ENCODE measurements at regions not wholly inside any gene's neighbourhood (a gene's known extent, or its start where the extent isn't known, plus 50 kb on each side); places are given as distances from the start of the nearest gene placed in this dataset.

DNA sequence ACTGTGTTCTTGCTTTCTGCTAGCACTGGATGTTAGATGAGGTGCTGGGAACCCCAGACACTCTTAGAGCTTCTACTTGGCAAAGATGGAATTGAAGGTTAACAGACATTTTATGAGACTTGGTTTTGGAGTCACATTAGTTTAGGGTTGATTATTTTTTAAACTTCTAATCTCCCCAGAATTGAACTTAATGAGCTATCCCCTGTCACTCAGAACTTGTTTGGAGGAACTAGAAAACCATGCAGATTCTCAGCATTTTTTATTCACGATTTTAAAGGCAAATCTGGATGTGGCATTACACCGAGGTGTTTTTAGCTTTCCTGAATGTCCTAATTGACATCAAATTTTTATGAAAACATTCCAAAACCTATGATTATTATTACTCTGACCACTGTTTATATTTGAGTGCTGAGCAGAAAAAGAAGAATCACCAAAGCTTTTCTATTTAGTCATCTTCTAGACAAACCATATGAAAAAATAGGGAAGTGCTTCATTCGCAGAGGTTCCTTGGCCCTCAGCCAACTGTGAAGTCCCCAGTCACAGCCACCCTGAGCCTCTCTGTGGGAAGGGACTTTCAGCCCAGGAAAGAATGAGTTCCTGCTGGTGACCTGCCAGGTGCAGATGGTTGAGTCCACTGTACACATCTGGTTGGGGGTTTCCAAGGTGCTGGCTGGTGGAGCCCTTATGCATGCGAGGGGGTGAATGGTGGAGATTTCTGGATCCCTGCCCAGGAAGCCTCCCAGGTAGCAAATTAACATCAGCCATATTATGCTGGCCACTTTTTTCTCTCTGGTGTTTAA, 196.0 kb upstream of the TOPAZ1 start (continued):
- TF ChIP-seq, protein P1, sequence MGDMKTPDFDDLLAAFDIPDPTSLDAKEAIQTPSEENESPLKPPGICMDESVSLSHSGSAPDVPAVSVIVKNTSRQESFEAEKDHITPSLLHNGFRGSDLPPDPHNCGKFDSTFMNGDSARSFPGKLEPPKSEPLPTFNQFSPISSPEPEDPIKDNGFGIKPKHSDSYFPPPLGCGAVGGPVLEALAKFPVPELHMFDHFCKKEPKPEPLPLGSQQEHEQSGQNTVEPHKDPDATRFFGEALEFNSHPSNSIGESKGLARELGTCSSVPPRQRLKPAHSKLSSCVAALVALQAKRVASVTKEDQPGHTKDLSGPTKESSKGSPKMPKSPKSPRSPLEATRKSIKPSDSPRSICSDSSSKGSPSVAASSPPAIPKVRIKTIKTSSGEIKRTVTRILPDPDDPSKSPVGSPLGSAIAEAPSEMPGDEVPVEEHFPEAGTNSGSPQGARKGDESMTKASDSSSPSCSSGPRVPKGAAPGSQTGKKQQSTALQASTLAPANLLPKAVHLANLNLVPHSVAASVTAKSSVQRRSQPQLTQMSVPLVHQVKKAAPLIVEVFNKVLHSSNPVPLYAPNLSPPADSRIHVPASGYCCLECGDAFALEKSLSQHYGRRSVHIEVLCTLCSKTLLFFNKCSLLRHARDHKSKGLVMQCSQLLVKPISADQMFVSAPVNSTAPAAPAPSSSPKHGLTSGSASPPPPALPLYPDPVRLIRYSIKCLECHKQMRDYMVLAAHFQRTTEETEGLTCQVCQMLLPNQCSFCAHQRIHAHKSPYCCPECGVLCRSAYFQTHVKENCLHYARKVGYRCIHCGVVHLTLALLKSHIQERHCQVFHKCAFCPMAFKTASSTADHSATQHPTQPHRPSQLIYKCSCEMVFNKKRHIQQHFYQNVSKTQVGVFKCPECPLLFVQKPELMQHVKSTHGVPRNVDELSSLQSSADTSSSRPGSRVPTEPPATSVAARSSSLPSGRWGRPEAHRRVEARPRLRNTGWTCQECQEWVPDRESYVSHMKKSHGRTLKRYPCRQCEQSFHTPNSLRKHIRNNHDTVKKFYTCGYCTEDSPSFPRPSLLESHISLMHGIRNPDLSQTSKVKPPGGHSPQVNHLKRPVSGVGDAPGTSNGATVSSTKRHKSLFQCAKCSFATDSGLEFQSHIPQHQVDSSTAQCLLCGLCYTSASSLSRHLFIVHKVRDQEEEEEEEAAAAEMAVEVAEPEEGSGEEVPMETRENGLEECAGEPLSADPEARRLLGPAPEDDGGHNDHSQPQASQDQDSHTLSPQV (IDR thresholded peaks at IDR 0.05) = 0 out of 2 replicates have a peak, but pooled peaks have one; percentile 40
- TF ChIP-seq SREBF2 (IDR thresholded peaks at IDR 0.05; ENCODE audit: low read length) (no peak), SMAD1 (IDR thresholded peaks at IDR 0.05; ENCODE audit: low read depth, partially characterized antibody) (peak; percentile 100), PAX5 (IDR thresholded peaks at IDR 0.05; ENCODE audit: borderline replicate concordance, low read depth, low read length) (peak; percentile 87; the same call in 1 of the 2 replicates), POLR2AphosphoS5 (IDR thresholded peaks at IDR 0.05; ENCODE audit: low read length) (peak; percentile 79), JUND (IDR thresholded peaks at IDR 0.05; ENCODE audit: low read depth, low read length) (peak; percentile 85; the same call in 1 of the 2 replicates), STAT1 (conservative IDR thresholded peaks at IDR 0.05) (no peak), EZH2 (IDR thresholded peaks at IDR 0.05; ENCODE audit: borderline replicate concordance, control insufficient read depth, low read depth, low read length) (no peak), SRF (IDR thresholded peaks at IDR 0.05; ENCODE audit: low read depth in 2 of 2, low read length in 2 of 2) (no peak), BRCA1 (IDR thresholded peaks at IDR 0.05; ENCODE audit: low read depth, low read length) (no peak), RCOR1 (conservative IDR thresholded peaks at IDR 0.05; ENCODE audit: low read depth, low read length) (no peak), MEF2B (IDR thresholded peaks at IDR 0.05; ENCODE audit: partially characterized antibody, poor library complexity, severe bottlenecking) (peak; percentile 94)
- TF ChIP-seq, protein P2, sequence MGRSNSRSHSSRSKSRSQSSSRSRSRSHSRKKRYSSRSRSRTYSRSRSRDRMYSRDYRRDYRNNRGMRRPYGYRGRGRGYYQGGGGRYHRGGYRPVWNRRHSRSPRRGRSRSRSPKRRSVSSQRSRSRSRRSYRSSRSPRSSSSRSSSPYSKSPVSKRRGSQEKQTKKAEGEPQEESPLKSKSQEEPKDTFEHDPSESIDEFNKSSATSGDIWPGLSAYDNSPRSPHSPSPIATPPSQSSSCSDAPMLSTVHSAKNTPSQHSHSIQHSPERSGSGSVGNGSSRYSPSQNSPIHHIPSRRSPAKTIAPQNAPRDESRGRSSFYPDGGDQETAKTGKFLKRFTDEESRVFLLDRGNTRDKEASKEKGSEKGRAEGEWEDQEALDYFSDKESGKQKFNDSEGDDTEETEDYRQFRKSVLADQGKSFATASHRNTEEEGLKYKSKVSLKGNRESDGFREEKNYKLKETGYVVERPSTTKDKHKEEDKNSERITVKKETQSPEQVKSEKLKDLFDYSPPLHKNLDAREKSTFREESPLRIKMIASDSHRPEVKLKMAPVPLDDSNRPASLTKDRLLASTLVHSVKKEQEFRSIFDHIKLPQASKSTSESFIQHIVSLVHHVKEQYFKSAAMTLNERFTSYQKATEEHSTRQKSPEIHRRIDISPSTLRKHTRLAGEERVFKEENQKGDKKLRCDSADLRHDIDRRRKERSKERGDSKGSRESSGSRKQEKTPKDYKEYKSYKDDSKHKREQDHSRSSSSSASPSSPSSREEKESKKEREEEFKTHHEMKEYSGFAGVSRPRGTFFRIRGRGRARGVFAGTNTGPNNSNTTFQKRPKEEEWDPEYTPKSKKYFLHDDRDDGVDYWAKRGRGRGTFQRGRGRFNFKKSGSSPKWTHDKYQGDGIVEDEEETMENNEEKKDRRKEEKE (IDR thresholded peaks at IDR 0.05) = peak; percentile 68; the same call in 1 of the 2 replicates
- TF ChIP-seq, protein P3, sequence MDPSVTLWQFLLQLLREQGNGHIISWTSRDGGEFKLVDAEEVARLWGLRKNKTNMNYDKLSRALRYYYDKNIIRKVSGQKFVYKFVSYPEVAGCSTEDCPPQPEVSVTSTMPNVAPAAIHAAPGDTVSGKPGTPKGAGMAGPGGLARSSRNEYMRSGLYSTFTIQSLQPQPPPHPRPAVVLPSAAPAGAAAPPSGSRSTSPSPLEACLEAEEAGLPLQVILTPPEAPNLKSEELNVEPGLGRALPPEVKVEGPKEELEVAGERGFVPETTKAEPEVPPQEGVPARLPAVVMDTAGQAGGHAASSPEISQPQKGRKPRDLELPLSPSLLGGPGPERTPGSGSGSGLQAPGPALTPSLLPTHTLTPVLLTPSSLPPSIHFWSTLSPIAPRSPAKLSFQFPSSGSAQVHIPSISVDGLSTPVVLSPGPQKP (IDR thresholded peaks at IDR 0.05; ENCODE audit: low read depth, low read length) = no peak
- TF ChIP-seq, protein P4, sequence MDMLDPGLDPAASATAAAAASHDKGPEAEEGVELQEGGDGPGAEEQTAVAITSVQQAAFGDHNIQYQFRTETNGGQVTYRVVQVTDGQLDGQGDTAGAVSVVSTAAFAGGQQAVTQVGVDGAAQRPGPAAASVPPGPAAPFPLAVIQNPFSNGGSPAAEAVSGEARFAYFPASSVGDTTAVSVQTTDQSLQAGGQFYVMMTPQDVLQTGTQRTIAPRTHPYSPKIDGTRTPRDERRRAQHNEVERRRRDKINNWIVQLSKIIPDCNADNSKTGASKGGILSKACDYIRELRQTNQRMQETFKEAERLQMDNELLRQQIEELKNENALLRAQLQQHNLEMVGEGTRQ (IDR thresholded peaks at IDR 0.05; ENCODE audit: borderline replicate concordance, low read depth, low read length) = no peak
- TF ChIP-seq, protein P5, sequence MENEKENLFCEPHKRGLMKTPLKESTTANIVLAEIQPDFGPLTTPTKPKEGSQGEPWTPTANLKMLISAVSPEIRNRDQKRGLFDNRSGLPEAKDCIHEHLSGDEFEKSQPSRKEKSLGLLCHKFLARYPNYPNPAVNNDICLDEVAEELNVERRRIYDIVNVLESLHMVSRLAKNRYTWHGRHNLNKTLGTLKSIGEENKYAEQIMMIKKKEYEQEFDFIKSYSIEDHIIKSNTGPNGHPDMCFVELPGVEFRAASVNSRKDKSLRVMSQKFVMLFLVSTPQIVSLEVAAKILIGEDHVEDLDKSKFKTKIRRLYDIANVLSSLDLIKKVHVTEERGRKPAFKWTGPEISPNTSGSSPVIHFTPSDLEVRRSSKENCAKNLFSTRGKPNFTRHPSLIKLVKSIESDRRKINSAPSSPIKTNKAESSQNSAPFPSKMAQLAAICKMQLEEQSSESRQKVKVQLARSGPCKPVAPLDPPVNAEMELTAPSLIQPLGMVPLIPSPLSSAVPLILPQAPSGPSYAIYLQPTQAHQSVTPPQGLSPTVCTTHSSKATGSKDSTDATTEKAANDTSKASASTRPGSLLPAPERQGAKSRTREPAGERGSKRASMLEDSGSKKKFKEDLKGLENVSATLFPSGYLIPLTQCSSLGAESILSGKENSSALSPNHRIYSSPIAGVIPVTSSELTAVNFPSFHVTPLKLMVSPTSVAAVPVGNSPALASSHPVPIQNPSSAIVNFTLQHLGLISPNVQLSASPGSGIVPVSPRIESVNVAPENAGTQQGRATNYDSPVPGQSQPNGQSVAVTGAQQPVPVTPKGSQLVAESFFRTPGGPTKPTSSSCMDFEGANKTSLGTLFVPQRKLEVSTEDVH (IDR thresholded peaks at IDR 0.05; ENCODE audit: low read depth, partially characterized antibody) = no peak
